ENCODE measurements at regions not wholly inside any gene's neighbourhood (a gene's known extent, or its start where the extent isn't known, plus 50 kb on each side); places are given as distances from the start of the nearest gene placed in this dataset.
A peak's percentile ranks its signal among the peaks of the same experiment; 100 is the strongest.
"Not testable (repeated sequence)": the region's sequence is repeated elsewhere in the genome, so short reads cannot be mapped to it uniquely, and the experiment has no call there.

DNA sequence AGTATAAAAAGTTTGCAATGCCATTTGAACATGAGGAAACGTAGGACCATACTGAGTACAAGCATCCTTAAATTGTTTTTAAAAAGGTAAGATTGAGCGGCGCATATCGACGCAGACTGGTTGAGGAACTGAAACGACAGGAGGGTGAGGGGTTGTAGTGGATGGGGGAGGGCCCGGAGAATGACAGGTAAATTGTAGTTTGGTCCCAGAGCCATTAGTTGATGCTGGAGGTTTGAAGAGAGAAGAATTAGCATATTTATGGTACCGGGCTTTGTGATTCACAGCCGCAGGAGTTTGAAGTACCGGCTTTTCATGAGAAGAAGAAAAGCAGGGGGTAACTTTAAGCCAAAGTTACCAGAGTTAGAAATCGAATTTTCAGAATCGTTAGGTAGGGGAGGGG is 179.5 kb downstream of the OTOP1 start:
- H3K4me1 Mint-ChIP-seq; H3K9me3 Mint-ChIP-seq (ENCODE audit: low read depth); DNase-seq; H3K27ac Mint-ChIP-seq; CTCF ChIA-PET; H3K4me3 Mint-ChIP-seq; H3K36me3 Mint-ChIP-seq; ATAC-seq: not testable (repeated sequence)
- peaks cover 46% of the 10 kb centered on the region for H3K27me3 Mint-ChIP-seq

DNA sequence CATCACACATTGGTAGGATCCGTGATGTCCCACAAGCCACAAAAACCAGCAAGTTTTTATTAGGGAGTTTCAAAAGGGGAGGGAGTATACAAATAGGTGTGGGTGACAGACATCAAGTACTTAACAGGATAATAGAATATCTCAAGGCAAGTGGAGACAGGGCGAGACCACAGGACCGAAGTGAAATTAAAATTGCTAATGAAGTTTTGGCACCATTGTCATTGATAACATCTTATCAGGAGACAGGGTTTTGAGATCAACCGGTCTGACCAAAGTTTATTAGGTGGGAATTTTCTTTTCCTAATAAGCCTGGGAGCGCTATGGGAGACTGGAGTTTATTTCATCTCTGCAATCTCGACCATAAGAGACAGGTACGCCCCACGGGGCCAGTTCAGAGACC is 178.5 kb downstream of the OTOP1 start:
- H3K27me3 Mint-ChIP-seq, result peaks cover 46% of the 10 kb centered on the region
- CTCF ChIA-PET; ATAC-seq; H3K4me1 Mint-ChIP-seq; H3K4me3 Mint-ChIP-seq; H3K9me3 Mint-ChIP-seq (ENCODE audit: low read depth); DNase-seq; H3K27ac Mint-ChIP-seq; H3K36me3 Mint-ChIP-seq: not testable (repeated sequence)

DNA sequence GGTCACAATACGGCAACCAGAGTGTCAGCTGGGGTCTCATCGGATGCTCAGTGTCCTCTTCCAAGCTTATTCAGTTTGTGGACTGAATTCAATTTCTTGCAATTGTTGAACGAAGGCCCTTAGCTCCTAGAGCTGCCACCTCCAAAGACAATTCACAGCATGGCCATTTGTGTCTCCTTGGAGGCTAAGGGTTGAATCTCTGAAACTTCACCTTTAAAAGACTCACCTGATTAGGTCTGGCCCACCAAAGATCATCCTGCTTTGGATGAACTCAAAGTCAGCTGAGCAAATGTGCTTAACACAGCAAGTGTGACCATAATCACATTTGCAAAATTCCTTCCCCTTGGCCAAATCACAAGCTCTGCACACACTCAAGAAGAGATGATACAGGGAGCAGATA is 175.9 kb downstream of the OTOP1 start:
- H3K9me3 Mint-ChIP-seq (ENCODE audit: low read depth); CTCF ChIA-PET; ATAC-seq; H3K4me3 Mint-ChIP-seq; H3K36me3 Mint-ChIP-seq; DNase-seq; H3K4me1 Mint-ChIP-seq; H3K27ac Mint-ChIP-seq: not testable (repeated sequence)
- H3K27me3 Mint-ChIP-seq, result peaks cover 33% of the 10 kb centered on the region

DNA sequence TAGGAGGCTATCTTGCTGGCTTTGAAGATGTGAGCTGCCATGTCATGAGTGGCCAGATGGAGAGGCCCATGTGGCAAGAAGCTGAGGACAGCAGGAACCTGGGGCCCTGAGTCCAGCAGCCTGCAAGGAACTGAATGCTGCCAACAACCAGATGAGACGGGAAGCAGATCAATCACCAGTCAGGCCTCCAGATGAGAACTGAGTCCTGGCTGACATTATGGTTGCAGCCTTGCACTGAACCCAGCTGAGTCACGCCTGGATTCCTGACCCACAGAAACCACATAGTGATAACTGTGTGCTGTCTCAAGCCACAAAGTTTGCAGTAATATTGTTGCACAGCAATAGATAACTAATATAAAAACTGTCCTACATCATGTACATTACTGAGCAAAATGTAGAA is 173.8 kb downstream of the OTOP1 start:
- H3K36me3 Mint-ChIP-seq; H3K9me3 Mint-ChIP-seq (ENCODE audit: low read depth); DNase-seq; H3K4me3 Mint-ChIP-seq; H3K27ac Mint-ChIP-seq; ATAC-seq; CTCF ChIA-PET; H3K4me1 Mint-ChIP-seq: not testable (repeated sequence)
- H3K27me3 Mint-ChIP-seq, result peaks cover 12% of the 10 kb centered on the region

DNA sequence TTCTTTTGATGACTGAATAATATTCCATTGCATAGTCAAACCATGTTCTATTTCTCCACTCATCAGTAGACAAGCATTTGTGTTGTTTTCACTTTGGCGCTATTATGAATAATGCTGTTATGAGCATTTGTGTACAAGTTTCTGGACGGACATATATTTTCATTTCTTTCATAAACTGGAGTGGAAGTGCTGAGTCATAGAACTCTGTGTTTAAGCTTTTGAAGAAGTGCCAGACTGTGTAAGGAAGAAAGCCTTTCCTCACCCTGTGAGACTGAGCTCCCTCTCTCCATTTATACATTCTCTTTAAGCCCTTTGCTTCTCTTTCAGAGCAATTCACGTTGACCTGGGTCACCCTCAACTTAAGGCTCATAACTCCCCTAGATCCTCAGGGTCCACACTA is 169.5 kb downstream of the OTOP1 start:
- CTCF ChIA-PET; H3K4me1 Mint-ChIP-seq; H3K27me3 Mint-ChIP-seq; ATAC-seq; H3K4me3 Mint-ChIP-seq; DNase-seq; H3K9me3 Mint-ChIP-seq (ENCODE audit: low read depth); H3K36me3 Mint-ChIP-seq; H3K27ac Mint-ChIP-seq: not testable (repeated sequence)

DNA sequence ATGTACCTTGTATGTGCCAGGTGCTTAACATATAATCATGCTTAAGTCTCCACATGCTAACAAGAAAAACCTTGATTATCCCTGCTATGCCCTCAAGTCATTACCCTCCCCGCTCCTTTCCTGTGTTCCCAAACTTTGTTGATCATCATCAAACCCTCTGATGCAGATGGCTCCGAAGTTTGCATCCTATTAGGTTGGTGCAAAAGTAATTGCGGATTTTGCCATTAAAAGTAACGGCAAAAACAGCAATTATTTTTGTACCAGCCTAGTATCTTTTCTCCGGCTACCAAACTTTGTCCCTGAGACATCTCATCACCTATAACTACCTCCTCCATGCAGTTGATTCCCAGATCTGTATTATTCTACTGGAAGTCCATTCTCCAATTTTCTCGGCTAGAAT is 142.6 kb downstream of the OTOP1 start:
- CTCF ChIA-PET; H3K4me1 Mint-ChIP-seq; H3K4me3 Mint-ChIP-seq; H3K9me3 Mint-ChIP-seq (ENCODE audit: low read depth); DNase-seq; ATAC-seq; H3K36me3 Mint-ChIP-seq; H3K27ac Mint-ChIP-seq: not testable (repeated sequence)
- H3K27me3 Mint-ChIP-seq, result peaks cover 15% of the 10 kb centered on the region

DNA sequence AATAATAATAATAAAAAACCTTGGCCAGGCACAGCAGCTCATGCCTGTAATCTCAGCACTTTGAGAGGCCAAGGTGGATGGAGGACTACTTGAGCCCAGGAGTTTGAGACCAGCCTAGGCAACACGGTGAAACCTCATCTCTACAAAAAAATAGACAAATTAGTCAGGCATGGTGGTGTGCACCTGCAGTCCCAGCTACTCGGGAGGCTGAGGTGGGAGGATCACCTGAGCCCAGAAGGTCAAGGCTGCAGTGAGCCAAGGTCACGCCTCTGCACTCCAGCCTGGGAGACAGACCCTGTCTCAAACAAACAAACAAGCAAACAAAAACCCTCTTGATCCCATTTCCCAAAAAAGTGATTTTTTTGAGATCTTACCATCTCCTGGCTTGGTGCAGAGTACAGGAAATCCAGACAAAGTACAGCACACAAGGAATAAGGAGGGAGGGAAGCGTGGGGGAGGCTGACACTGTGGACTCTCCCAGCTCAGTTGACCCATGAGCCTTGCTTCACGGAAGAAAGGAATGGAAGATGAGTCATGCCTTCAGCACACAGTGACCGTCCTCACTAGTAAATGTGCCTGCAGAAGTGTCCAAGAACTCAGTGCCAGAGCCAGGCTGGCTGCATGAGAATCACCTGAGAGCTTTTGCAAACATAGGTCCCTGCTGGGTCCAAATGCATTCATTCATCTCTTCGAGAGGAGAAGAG is 136.9 kb downstream of the OTOP1 start:
- DNase-seq; H3K4me1 Mint-ChIP-seq; H3K27me3 Mint-ChIP-seq; CTCF ChIA-PET; H3K27ac Mint-ChIP-seq; H3K36me3 Mint-ChIP-seq; H3K4me3 Mint-ChIP-seq; H3K9me3 Mint-ChIP-seq (ENCODE audit: low read depth); ATAC-seq: not testable (repeated sequence)

DNA sequence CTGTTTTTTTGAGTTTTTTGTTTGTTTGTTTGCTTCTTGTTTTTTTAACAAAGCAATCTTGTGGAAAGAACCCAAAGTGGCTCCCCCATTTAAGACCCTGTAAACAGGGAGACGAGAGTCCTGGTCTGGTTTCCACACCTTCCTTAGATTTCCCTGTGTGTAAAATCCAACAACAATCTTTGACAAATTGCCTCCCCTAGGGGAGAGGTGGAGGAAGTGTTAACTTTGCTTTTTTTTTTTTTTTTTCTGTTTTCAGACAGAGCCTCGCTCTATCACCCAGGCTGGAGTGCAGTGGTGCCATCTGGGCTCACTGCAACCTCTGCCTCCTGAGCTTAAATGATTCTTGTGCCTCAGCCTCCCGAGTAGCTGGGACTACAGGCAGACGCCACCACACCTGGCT is 136.0 kb downstream of the OTOP1 start:
- CTCF ChIA-PET; H3K9me3 Mint-ChIP-seq (ENCODE audit: low read depth); H3K4me1 Mint-ChIP-seq; H3K27me3 Mint-ChIP-seq; DNase-seq; H3K27ac Mint-ChIP-seq; H3K36me3 Mint-ChIP-seq; ATAC-seq; H3K4me3 Mint-ChIP-seq: not testable (repeated sequence)

DNA sequence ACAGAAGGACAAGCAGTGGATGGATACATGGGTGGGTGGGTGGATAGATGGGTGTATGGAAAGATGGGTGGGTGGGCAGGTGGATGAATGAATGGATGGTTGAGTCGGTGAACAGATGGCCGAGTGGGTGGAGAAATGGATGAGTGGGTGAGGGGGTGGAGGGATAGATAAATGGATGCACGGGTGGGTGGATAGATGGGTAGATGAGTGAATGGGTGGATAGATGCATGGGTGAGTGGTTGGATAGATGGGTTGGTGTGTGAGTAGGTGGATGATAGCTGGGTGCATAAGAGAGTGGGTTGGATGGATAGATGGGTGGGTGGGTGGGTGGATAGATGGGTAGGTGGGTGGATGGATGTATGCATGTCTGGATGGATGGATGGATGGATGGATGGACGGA is 134.6 kb downstream of the OTOP1 start:
- DNase-seq; H3K36me3 Mint-ChIP-seq; H3K4me1 Mint-ChIP-seq; H3K27ac Mint-ChIP-seq; H3K27me3 Mint-ChIP-seq; CTCF ChIA-PET; ATAC-seq; H3K4me3 Mint-ChIP-seq; H3K9me3 Mint-ChIP-seq (ENCODE audit: low read depth): not testable (repeated sequence)

DNA sequence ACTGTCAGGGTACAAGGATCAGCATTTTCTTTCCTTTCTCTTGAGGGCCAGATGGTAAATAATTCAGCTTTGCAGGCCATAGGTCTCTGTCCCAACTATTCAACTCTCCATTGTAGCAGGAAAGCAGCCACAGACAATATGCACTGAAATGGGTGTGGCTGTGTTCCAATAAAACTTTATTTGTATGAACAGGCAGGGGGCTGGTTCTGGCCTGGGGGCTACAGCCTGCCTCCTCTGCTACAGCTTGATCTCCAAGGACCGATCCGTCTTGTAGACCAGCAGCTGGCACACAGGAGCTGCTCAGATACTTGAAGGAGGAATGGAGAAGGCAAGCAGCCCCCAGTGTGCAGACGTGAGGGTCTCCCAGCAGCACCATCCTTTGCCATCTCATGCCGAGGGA is 127.1 kb downstream of the OTOP1 start:
- H3K9me3 Mint-ChIP-seq (ENCODE audit: low read depth); H3K4me3 Mint-ChIP-seq; H3K36me3 Mint-ChIP-seq; H3K27me3 Mint-ChIP-seq; H3K27ac Mint-ChIP-seq; H3K4me1 Mint-ChIP-seq; CTCF ChIA-PET; ATAC-seq; DNase-seq: not testable (repeated sequence)

DNA sequence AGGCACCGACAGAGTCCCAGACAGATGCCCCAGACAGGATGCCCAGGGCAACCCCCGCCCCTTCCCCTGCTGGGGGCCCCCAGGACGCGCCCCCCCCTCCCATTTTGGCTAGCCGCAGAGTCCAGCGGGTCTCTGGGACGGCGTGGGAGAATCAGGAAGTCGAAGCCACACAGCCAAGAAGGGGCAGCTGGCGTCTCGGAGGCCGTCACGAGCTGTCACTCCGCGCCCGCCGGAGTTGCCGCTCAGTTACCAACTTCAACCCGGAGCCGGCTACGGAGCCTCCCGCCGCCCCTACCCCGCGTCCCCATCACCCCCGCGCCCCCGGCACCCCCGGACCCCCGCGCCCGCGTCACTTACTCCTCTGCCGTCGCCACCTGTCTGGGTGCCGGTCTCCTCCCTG is 119.8 kb downstream of the OTOP1 start:
- not testable (repeated sequence) for H3K9me3 Mint-ChIP-seq (ENCODE audit: low read depth); H3K4me1 Mint-ChIP-seq; H3K36me3 Mint-ChIP-seq; DNase-seq; H3K4me3 Mint-ChIP-seq; H3K27ac Mint-ChIP-seq; ATAC-seq
- H3K27me3 Mint-ChIP-seq, result peaks cover 38% of the 10 kb centered on the region
- CTCF ChIA-PET, result interaction anchor here (1.4 kb wide), 1 partner anchor 76 kb away, joined by 4 read pairs; no protein-coding TSS in a partner anchor

DNA sequence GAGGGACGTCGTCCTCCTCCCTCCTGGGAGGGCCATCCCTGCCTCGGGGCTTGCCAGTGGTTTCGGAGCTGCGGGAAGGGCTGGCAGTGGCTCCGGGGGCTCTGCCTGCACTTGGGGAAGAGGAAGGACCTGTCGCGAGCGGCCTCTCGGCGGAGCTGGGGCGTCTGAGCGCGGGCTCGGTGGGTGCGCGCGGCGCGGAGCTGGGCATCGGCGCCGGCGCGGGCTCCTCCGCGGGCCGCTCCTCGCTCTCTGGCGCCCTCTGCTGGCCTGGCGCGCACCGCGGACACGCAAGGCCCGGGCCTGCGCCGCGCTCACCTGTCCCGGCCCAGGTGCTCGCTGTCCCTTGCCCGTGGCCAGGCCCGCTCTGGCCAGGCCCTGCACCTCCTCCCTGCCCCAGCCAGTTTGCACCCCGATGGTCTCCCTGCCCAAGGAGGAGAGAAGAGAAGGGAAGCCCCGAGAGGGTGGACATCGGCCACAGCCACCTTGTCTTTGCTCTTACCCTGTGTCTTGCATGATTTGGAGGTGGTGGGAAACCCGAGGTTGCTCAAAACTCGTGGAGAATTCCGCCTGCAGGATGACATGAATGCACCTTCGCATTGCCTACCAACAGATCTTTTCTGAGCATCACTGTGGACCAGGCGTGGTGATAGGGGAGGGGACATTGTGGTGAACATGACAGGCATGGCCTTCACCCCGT is 119.2 kb downstream of the OTOP1 start:
- H3K4me3 Mint-ChIP-seq; H3K27ac Mint-ChIP-seq; H3K36me3 Mint-ChIP-seq; H3K9me3 Mint-ChIP-seq (ENCODE audit: low read depth); H3K4me1 Mint-ChIP-seq: not testable (repeated sequence)
- ATAC-seq, result peak; percentile 94
- CTCF ChIA-PET, result interaction anchor here (1.4 kb wide), 1 partner anchor 75 kb away, joined by 4 read pairs; no protein-coding TSS in a partner anchor
- peak; percentile 59 for DNase-seq
- H3K27me3 Mint-ChIP-seq, result peaks cover 38% of the 10 kb centered on the region

DNA sequence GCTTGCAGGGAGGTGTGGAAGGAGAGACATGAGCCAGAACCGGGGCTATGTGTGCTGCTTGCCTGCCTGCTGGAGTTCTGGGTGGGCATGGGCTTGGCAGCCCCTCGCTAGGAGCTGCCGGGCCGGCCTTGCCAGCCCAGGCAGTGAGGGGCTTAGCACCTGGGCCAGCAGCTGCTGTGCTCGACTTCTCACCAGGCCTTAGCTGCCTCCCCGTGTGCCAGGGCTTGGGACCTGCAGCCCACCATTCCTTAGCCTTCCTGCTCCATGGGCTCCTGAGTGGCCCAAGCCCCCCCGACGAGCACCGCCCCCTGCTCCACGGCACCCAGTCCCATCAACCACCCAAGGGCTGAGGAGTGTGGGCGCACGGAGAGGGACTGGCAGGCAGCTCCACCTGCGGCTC is 111.3 kb downstream of the OTOP1 start:
- ATAC-seq; DNase-seq; H3K4me3 Mint-ChIP-seq; H3K27ac Mint-ChIP-seq; H3K36me3 Mint-ChIP-seq; H3K9me3 Mint-ChIP-seq (ENCODE audit: low read depth); CTCF ChIA-PET; H3K4me1 Mint-ChIP-seq: not testable (repeated sequence)
- H3K27me3 Mint-ChIP-seq, result peaks cover 12% of the 10 kb centered on the region

DNA sequence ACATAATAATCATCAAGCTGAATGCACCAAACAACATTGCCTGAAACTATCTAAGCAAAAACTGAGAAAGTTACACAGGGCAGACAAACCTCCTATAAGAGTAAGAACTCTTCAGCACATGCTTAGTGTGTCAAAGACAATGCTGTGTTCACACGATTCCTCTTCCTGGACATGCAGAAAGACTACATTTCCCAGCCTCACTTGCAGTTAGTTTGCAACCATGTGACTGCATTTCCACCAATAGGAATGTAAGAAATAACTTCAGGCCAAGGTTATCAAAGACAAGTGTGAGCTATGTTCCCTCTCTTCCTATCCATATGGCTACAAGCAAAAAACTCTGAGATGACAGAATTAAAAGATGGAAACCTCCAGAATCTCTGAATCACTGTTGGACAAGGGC is 109.8 kb downstream of the OTOP1 start:
- H3K9me3 Mint-ChIP-seq (ENCODE audit: low read depth); ATAC-seq; H3K27ac Mint-ChIP-seq; H3K27me3 Mint-ChIP-seq; DNase-seq; H3K36me3 Mint-ChIP-seq; CTCF ChIA-PET; H3K4me1 Mint-ChIP-seq; H3K4me3 Mint-ChIP-seq: not testable (repeated sequence)
